Tibial nerve (tissue), 4 donors: ENCODE measurements at regions not wholly inside any gene's neighbourhood (a gene's known extent, or its start where the extent isn't known, plus 50 kb on each side); places are given as distances from the start of the nearest gene placed in this dataset.
A peak's percentile ranks its signal among the peaks of the same experiment; 100 is the strongest.

Source experiments
- DNase-seq, 2 donors: peaks; one replicate each; pipeline ENCODE4 v3.0.0-alpha.2; 2019; ENCODE audit warnings: low spot score in 2 of 2
- H3K27ac ChIP-seq, 4 donors: fragments of 200-600 bp; sonication (generic) in 3 of 4; one replicate each; pipeline ENCODE4 v1.5.1; 2017 to 2019; ENCODE audit warnings: mild to moderate bottlenecking in 1 of 4
- H3K27me3 ChIP-seq, 2 donors: fragments of 200-600 bp; sonication (generic) in 1 of 2; one replicate each; pipeline versions ENCODE4 v1.5.1 to v1.6.0; 2017 to 2019
- H3K36me3 ChIP-seq, 3 donors: fragments of 200-600 bp; sonication (generic); one replicate each; pipeline ENCODE4 v1.5.1; 2018 to 2019
- H3K4me1 ChIP-seq, 4 donors: fragments of 200-600 bp; sonication (generic) in 3 of 4; one replicate each; pipeline ENCODE4 v1.5.1; 2017 to 2019
- H3K4me3 ChIP-seq, 4 donors: fragments of 200-600 bp; sonication (generic) in 3 of 4; one replicate each; pipeline ENCODE4 v1.5.1; 2017 to 2019; ENCODE audit warnings: mild to moderate bottlenecking in 1 of 4, moderate library complexity in 1 of 4
- H3K9me3 ChIP-seq, 4 donors: fragments of 200-600 bp; sonication (generic) in 3 of 4; one replicate each; pipeline ENCODE4 v1.5.1; 2017 to 2019
- CTCF ChIP-seq, 5 experiments: fragments of 200-600 bp in 3 of 5; fragments of 450-650 bp in 2 of 5; sonication (generic) in 3 of 5; IDR thresholded peaks; one replicate each; pipeline ENCODE4 v1.5.1; 2016 to 2019; ENCODE audit warnings: antibody characterized with exemption in 5 of 5, mild to moderate bottlenecking in 3 of 5, moderate library complexity in 2 of 5
- EP300 ChIP-seq, 2 donors: sonication (generic); formaldehyde crosslinking; IDR thresholded peaks; one replicate each; pipeline ENCODE4 v1.6.1; 2017; ENCODE audit warnings: antibody characterized with exemption in 2 of 2, mild to moderate bottlenecking in 1 of 2
- POLR2A ChIP-seq, 2 donors: fragments of 450-650 bp; IDR thresholded peaks; one replicate each; pipeline ENCODE4 v1.6.1; 2017; ENCODE audit warnings: antibody characterized with exemption in 2 of 2, mild to moderate bottlenecking in 2 of 2, moderate library complexity in 2 of 2
- WGBS, 2 donors: methylation state at CpG; one replicate each; pipeline ENCODE4 v1.1.5; 2018; 5-methylcytosine and 5-hydroxymethylcytosine counted together

GRCh38 chr13:40181203-40181845 lies 485.1 kb downstream of the FOXO1 start:
- WGBS, 2 donors: 87 to 92% methylated on average over 4 of the region's 4 CpGs
- H3K4me3 ChIP-seq: no peak overlapping the region
- no peaks in the 10 kb centered on the region for H3K9me3 ChIP-seq
- H3K27me3 ChIP-seq: no peaks in the 10 kb centered on the region
- DNase-seq: no peak
- H3K4me1 ChIP-seq: peaks cover 0 to 5% (median 0%) of the 10 kb centered on the region in 4 donors
- TF ChIP-seq EP300 (IDR thresholded peaks at IDR 0.05) (no peak), CTCF (IDR thresholded peaks at IDR 0.05) (no peak), POLR2A (IDR thresholded peaks at IDR 0.05) (no peak)
- no peaks in the 10 kb centered on the region for H3K36me3 ChIP-seq
- H3K27ac ChIP-seq: no peak overlapping the region

DNA sequence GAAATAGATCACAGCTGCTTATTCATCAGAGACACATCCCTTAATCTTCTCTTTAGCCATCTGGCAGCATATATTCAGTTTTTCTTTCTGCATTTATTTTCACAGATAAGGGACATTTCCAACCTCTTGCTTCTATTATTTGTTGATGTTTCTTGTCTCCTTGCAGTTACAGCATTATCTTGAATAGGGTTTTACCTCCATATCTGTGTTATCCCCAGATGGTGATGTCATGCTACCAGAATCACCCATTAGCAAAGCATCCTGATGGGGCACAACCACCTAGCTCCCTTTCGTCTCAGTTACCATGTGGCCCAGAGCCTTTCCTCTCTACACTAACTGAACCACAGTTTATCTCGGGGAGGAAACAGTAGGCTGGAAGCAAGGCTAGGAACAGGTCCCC lies 483.9 kb downstream of the FOXO1 start:
- no peak overlapping the region for H3K27ac ChIP-seq
- H3K4me1 ChIP-seq: peaks cover 0 to 8% (median 0%) of the 10 kb centered on the region in 4 donors
- 93% methylated on average over 2 of the region's 2 CpGs for WGBS, 2 donors
- H3K9me3 ChIP-seq: no peaks in the 10 kb centered on the region
- TF ChIP-seq CTCF (IDR thresholded peaks at IDR 0.05) (no peak), POLR2A (IDR thresholded peaks at IDR 0.05) (no peak), EP300 (IDR thresholded peaks at IDR 0.05) (no peak)
- H3K4me3 ChIP-seq: no peak overlapping the region
- no peaks in the 10 kb centered on the region for H3K27me3 ChIP-seq
- no peaks in the 10 kb centered on the region for H3K36me3 ChIP-seq
- no peak for DNase-seq

DNA sequence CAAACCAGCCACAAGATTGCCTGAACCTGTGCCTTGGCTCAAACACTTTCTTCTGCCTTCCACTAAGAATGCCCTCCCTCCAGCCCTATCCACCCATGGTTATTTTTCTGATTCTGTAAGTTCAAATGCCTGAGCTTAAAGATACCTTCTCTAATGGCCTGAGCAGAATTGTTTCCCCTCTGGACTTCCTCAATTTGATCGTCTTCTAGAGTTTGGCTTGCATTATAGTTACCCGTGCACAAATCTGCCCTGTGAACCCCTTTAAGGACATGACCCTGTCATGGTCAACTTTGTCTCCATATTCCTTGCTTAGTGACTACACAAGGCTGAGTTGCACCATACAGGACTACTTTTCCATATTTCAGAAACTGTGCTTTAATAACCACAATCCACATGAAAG lies 481.0 kb downstream of the FOXO1 start:
- no peak for DNase-seq
- 62 to 68% methylated on average over 2 of the region's 2 CpGs for WGBS, 2 donors
- peak overlapping the region in 1 of 4 donors; percentile 21 for H3K27ac ChIP-seq

GRCh38 chr13:40186041-40186440 lies 480.4 kb downstream of the FOXO1 start:
- Histone ChIP-seq H3K27ac (peak overlapping the region in 1 of 4 donors; percentile 85), H3K4me1 (peaks cover 0 to 42% (median 28%) of the 10 kb centered on the region in 4 donors), H3K4me3 (no peak overlapping the region), H3K36me3 (no peaks in the 10 kb centered on the region), H3K9me3 (no peaks in the 10 kb centered on the region), H3K27me3 (no peaks in the 10 kb centered on the region)
- WGBS, 2 donors: 70 to 75% methylated on average over 3 of the region's 3 CpGs
- no peak for DNase-seq
- TF ChIP-seq CTCF (IDR thresholded peaks at IDR 0.05) (no peak), EP300 (IDR thresholded peaks at IDR 0.05) (no peak), POLR2A (IDR thresholded peaks at IDR 0.05) (no peak)

More for the DNA sequence above, 481.0 kb downstream of the FOXO1 start:
- H3K36me3 ChIP-seq: no peaks in the 10 kb centered on the region
- TF ChIP-seq EP300 (IDR thresholded peaks at IDR 0.05) (no peak), POLR2A (IDR thresholded peaks at IDR 0.05) (no peak), CTCF (IDR thresholded peaks at IDR 0.05) (no peak)
- H3K4me1 ChIP-seq: peaks cover 0 to 36% (median 22%) of the 10 kb centered on the region in 4 donors
- H3K27me3 ChIP-seq: no peaks in the 10 kb centered on the region
- no peaks in the 10 kb centered on the region for H3K9me3 ChIP-seq
- H3K4me3 ChIP-seq: no peak overlapping the region

DNA sequence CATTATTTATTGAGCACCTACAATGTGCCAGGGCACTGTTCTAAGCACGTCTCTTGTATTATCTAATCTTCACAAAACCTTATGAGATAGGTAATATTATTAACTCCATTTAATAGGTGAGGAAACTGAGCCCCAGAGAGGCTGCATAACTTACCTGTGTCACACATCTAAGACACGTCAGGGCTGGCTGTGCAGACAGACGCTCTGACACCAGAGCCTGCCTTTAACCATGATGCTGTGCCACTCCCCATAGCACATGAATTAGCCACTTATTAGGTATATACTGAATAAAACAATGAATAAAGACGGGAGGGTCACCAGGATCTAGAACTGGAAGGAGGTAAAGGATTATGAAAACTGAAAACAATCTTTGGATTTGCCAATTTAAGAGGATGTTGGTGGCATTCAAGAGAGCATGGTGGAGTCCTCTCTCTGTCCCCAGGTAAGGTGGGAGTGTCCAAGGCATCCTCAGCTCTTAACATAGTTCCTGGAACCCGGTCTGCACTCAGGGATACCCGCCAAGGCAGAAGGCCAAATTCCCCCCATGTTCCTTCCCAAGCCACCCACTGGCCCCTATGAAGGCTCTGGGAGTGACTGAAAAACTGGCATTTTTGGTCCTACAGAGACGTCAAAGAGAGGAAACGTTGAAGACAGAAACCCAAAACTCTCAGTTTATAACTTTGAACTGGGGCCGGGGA lies 479.7 kb downstream of the FOXO1 start:
- 86 to 89% methylated on average over 9 of the region's 9 CpGs for WGBS, 2 donors
- Histone ChIP-seq H3K9me3 (no peaks in the 10 kb centered on the region), H3K36me3 (no peaks in the 10 kb centered on the region), H3K27ac (peak overlapping the region in 3 of 4 donors; percentile 32 to 95 (median 85)), H3K27me3 (no peaks in the 10 kb centered on the region), H3K4me1 (peaks cover 0 to 50% (median 35%) of the 10 kb centered on the region in 4 donors), H3K4me3 (no peak overlapping the region)
- no peak for DNase-seq
- no peak for TF ChIP-seq POLR2A (IDR thresholded peaks at IDR 0.05)
- no peak for TF ChIP-seq EP300 (IDR thresholded peaks at IDR 0.05)
- TF ChIP-seq CTCF (IDR thresholded peaks at IDR 0.05): no peak
